ENCODE measurements at regions not wholly inside any gene's neighbourhood (a gene's known extent, or its start where the extent isn't known, plus 50 kb on each side); places are given as distances from the start of the nearest gene placed in this dataset.

DNA sequence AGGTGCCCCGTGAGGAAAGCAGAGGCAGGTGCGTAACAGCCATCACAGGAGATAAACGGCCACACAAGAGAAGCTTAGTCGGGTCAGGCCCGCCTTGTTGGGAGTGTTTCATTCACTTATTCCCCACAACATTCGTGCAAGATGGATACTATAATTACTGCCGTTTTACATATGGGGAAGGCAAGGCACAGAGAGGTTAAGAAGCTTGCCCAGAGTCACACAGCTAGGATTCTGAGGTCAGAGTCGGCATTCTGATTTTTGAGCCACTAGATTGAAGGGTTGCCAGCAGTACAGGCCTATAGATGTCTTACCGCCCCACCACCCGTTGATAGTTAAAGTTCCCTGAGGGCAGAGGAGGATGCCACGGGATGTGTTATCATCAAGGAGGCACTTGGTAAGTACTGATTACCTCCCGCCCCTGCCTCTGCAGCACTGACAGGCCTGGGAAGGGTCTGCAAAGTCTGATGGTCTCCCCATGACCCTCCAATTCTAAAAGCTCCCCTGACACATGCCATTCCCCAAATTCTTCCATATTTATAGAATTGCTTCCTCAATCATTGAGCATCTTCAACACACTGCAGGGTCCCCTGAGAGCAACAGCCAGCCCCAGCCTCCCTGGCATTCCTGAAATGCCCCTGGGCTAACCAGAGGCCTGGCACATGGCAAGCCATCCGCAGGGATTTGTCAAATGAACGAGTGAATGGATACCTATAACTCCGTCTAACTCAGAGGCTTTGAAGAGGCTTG lies 74.7 kb upstream of the CLDN14 start:
- 81% methylated on average over 6 of the region's 15 CpGs for WGBS (ENCODE audit: insufficient coverage)
- DNase-seq: no peak
- Histone ChIP-seq H3K27ac (ENCODE audit: low read length) (no peak overlapping the region), H3K27me3 (ENCODE audit: control insufficient read depth, insufficient read depth, low read length) (no peaks in the 10 kb centered on the region), H3K9me3 (replicated peaks; ENCODE audit: control insufficient read depth, low read depth, low read length) (no peaks in the 10 kb centered on the region), H3K36me3 (ENCODE audit: control insufficient read depth, insufficient read depth, low read length) (no peaks in the 10 kb centered on the region), H3K4me1 (ENCODE audit: control insufficient read depth, insufficient read depth, low read length) (peaks cover 57% of the 10 kb centered on the region), H3K4me3 (ENCODE audit: low read length) (no peak overlapping the region)

DNA sequence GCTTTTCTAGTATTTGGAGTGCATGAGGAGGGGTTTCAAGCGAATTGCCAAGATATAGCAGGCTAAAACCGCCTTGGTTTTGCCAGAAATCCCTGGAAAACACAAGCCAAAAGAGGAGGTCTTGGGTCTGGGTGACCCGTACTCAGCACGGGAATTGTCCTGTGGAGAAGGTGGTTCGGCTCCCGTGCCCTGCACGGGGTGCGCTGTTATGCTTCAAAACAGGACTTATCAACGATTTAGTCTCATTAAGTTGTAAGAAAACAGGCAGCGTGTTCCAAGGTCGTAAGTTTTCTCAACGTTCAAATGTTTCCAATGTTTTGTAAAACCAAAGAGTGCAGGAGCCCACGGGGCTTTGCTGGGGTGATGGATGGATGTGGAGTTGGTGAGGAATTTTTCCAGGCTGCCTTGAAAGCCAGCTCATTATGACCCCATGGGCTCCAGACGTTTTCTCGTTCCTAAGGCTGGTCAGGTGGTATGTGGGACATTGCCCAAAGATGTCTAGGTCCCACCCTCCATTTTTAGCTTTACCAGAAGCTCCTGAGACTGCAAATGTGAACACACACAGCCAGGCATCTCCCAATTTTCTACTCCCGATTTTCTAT lies 75.4 kb upstream of the CLDN14 start:
- Histone ChIP-seq H3K27me3 (ENCODE audit: control insufficient read depth, insufficient read depth, low read length) (no peaks in the 10 kb centered on the region), H3K9me3 (replicated peaks; ENCODE audit: control insufficient read depth, low read depth, low read length) (no peaks in the 10 kb centered on the region), H3K4me1 (ENCODE audit: control insufficient read depth, insufficient read depth, low read length) (peaks cover 50% of the 10 kb centered on the region), H3K4me3 (ENCODE audit: low read length) (no peak overlapping the region), H3K36me3 (ENCODE audit: control insufficient read depth, insufficient read depth, low read length) (no peaks in the 10 kb centered on the region), H3K27ac (ENCODE audit: low read length) (no peak overlapping the region)
- no peak for DNase-seq
- WGBS (ENCODE audit: insufficient coverage): 64% methylated on average over 13 of the region's 16 CpGs

DNA sequence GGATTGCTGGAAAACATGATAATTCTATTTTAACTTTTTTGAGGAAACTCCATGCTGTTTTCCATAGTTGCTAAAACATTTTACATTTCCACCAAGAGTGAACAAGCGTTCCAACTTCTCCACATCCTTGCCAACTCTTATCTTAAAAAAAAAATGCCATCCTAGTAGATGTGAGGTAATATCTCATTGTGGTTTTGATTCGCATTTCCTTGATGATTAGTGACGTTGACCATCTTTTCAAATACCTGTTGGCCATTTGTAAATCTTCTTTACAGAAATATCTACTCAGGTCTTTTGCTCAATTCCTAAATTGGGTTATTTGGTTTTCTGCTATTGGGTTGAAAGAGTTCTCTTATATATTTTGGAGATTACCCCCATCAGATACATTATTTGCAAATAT lies 77.4 kb upstream of the CLDN14 start:
- no CpG with 5 or more reads among the region's 3 CpGs for WGBS (ENCODE audit: insufficient coverage)
- Histone ChIP-seq H3K27ac (ENCODE audit: low read length) (no peak overlapping the region), H3K9me3 (replicated peaks; ENCODE audit: control insufficient read depth, low read depth, low read length) (no peaks in the 10 kb centered on the region), H3K4me1 (ENCODE audit: control insufficient read depth, insufficient read depth, low read length) (peaks cover 31% of the 10 kb centered on the region), H3K27me3 (ENCODE audit: control insufficient read depth, insufficient read depth, low read length) (peaks cover 2% of the 10 kb centered on the region), H3K4me3 (ENCODE audit: low read length) (no peak overlapping the region), H3K36me3 (ENCODE audit: control insufficient read depth, insufficient read depth, low read length) (no peaks in the 10 kb centered on the region)
- DNase-seq: no peak

DNA sequence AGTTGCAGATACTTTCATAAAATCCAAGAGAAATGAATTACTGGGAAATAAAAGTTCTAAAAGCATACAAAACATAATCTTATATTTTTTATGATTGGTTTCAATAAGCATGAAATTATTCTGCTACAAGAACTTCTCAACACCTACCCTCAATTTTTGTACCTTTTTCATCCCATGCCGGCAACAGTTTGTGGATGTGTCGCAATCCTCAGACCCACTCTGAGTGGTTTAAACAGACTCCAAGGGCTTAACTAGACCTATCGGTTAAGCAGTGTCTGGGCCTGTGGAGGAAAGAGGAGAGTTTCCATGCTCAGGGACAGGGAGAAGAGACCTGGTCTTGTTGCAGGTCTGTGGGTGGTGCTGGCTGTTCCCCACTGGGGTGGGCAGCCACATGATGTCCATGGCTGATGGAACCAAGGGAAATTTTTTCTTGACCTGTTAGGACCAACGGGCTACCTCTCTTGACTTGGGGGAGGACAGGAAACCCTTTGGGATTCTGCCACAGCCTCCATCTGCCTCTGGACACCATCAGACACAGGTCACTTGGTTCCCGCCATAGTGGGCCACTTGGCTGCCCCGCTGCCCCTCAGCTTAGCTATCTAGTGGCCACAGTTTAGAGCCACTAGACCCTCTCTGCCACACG lies 81.1 kb upstream of the CLDN14 start:
- no peak overlapping the region for H3K27ac ChIP-seq (ENCODE audit: low read length)
- H3K36me3 ChIP-seq (ENCODE audit: control insufficient read depth, insufficient read depth, low read length): no peaks in the 10 kb centered on the region
- peaks cover 5% of the 10 kb centered on the region for H3K9me3 ChIP-seq (replicated peaks; ENCODE audit: control insufficient read depth, low read depth, low read length)
- DNase-seq: no peak
- 84% methylated on average over 5 of the region's 7 CpGs for WGBS (ENCODE audit: insufficient coverage)
- no peak overlapping the region for H3K4me3 ChIP-seq (ENCODE audit: low read length)
- H3K4me1 ChIP-seq (ENCODE audit: control insufficient read depth, insufficient read depth, low read length): peaks cover 24% of the 10 kb centered on the region
- peaks cover 4% of the 10 kb centered on the region for H3K27me3 ChIP-seq (ENCODE audit: control insufficient read depth, insufficient read depth, low read length)

DNA sequence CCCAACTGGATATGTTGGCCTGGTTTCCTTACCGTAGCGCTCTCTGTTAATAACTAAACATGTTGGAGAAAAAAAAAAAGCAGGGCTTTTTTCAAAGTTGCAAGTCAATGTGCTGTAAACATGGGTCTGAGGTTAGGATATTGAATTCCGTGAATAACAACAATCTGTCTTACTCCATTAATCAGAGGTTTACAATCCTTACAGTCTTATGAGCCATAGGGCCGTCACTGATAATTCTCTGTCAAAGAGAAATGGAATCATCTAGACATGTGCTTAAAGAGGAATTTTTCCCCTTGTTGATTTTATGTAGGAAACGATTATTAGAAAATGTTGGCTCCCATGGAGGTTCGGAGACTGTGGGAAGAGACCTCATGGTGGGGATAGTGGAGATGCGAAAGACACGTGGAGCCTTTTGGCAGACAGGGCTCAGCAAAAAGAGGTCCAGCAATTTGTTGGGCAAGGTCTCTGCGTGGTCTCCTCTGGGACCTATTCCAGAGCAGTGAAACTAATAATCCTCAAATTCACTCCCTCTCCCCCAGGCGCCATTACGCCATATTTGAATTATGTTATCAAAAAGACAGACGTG lies 83.5 kb upstream of the CLDN14 start:
- Histone ChIP-seq H3K9me3 (replicated peaks; ENCODE audit: control insufficient read depth, low read depth, low read length) (peaks cover 5% of the 10 kb centered on the region), H3K27me3 (ENCODE audit: control insufficient read depth, insufficient read depth, low read length) (peaks cover 4% of the 10 kb centered on the region), H3K4me3 (ENCODE audit: low read length) (no peak overlapping the region), H3K4me1 (ENCODE audit: control insufficient read depth, insufficient read depth, low read length) (peaks cover 37% of the 10 kb centered on the region), H3K27ac (ENCODE audit: low read length) (no peak overlapping the region), H3K36me3 (ENCODE audit: control insufficient read depth, insufficient read depth, low read length) (no peaks in the 10 kb centered on the region)
- DNase-seq: no peak
- 47% methylated on average over 5 of the region's 12 CpGs for WGBS (ENCODE audit: insufficient coverage)

DNA sequence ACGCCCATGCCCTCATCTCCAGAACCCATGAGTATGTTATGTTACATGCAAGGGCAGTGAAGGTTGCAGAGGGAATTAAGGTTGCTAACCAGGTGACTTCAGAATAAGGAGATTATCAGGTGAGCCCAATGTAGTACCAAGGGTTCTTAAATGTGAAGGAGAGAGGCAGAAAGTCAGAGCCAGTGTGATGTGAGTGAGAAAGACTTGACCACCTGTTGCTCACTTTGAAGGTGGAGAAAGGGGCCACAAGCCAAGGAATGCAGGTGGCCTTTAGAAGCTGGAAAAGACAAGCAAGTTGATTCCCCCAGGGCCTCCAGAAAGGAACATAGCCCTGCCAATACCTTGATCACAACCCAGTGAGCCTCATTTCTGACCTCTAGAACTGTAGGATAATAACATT lies 84.7 kb upstream of the CLDN14 start:
- Histone ChIP-seq H3K27me3 (ENCODE audit: control insufficient read depth, insufficient read depth, low read length) (peaks cover 6% of the 10 kb centered on the region), H3K4me3 (ENCODE audit: low read length) (no peak overlapping the region), H3K9me3 (replicated peaks; ENCODE audit: control insufficient read depth, low read depth, low read length) (peaks cover 5% of the 10 kb centered on the region), H3K27ac (ENCODE audit: low read length) (peak overlapping the region; percentile 79), H3K4me1 (ENCODE audit: control insufficient read depth, insufficient read depth, low read length) (peaks cover 37% of the 10 kb centered on the region), H3K36me3 (ENCODE audit: control insufficient read depth, insufficient read depth, low read length) (no peaks in the 10 kb centered on the region)
- no CpG with 5 or more reads among the region's 1 CpG for WGBS (ENCODE audit: insufficient coverage)
- no peak for DNase-seq

DNA sequence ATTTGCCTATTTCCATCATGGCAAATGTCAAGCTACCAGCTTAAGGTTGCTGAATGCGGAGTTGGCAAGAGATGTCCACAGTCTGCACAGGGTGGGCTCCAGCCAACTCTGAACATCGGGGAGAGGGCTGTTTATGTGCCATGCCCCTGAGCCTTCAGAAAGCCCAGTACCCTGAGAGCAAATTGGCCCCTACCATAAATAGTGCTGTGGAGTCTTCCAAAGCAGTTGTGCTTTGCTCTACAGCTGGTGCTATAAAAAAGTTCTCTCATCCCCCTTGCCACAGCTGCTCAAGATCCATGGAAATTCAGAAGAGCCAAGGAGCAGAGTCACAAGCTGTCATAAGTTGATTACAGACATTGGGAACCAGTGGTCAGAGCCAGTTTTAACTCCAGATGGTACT lies 85.6 kb upstream of the CLDN14 start:
- Histone ChIP-seq H3K4me1 (ENCODE audit: control insufficient read depth, insufficient read depth, low read length) (peaks cover 37% of the 10 kb centered on the region), H3K36me3 (ENCODE audit: control insufficient read depth, insufficient read depth, low read length) (no peaks in the 10 kb centered on the region), H3K4me3 (ENCODE audit: low read length) (no peak overlapping the region), H3K27ac (ENCODE audit: low read length) (peak overlapping the region; percentile 79), H3K27me3 (ENCODE audit: control insufficient read depth, insufficient read depth, low read length) (peaks cover 7% of the 10 kb centered on the region), H3K9me3 (replicated peaks; ENCODE audit: control insufficient read depth, low read depth, low read length) (peaks cover 5% of the 10 kb centered on the region)
- 60% methylated on average over 2 of the region's 2 CpGs for whole genome bisulfite sequencing (ENCODE audit: insufficient coverage)
- peak; percentile 76 for DNase-seq

DNA sequence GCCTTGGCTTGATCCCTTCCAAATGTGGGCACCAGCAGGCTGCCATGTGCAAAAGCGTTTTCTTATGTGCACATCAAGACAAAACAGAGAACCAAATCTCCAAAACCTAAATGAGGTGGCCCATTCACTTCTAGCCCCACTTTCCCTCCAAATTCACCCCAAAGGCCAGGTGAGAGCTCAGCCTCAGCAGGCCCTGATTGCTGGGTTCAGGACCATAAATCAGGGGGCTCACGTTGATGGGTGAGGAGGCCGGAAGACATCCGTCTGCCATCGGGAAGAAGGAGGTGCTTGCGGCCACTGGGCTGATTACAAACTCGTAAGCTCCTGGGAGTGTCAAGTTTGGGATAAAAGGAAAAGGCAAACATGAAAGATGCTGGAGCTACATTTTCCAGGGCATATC lies 86.7 kb upstream of the CLDN14 start:
- Histone ChIP-seq H3K36me3 (ENCODE audit: control insufficient read depth, insufficient read depth, low read length) (no peaks in the 10 kb centered on the region), H3K27ac (ENCODE audit: low read length) (peak overlapping the region; percentile 69), H3K4me1 (ENCODE audit: control insufficient read depth, insufficient read depth, low read length) (peaks cover 41% of the 10 kb centered on the region), H3K4me3 (ENCODE audit: low read length) (no peak overlapping the region), H3K9me3 (replicated peaks; ENCODE audit: control insufficient read depth, low read depth, low read length) (peaks cover 5% of the 10 kb centered on the region), H3K27me3 (ENCODE audit: control insufficient read depth, insufficient read depth, low read length) (peaks cover 4% of the 10 kb centered on the region)
- no peak for DNase-seq
- 49% methylated on average over 2 of the region's 7 CpGs for WGBS (ENCODE audit: insufficient coverage)

DNA sequence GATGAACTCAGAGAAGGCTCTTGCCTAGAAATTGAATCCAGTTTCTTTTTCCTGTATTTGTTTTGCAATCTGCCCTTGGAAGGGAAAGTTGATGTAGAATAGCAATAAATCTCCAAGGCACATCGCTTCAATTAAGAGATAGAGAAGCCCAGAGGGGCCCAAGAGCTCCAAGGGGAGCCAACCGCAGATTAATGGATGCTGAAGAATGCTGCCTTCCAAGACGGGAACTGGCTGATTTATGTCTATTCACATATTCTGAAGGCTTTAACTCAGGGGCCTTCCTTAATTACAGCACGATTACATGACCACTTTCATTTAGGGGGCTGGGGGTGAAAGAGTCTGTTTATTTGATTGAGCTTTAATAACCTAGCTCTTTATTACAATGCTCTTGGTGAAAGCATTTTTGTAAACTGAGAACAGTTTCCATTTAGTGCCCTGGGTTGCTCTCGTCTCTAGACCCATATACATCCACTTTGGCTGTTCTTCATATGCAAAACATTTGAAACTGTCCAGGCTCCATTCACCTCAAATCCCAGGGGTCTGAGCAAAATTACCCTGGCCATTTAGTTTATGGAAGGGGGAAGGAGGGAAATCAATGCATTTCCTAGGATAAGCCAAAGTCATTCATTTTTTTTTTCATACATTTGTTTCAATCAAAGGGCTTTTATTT lies 87.4 kb upstream of the CLDN14 start:
- H3K9me3 ChIP-seq (replicated peaks; ENCODE audit: control insufficient read depth, low read depth, low read length): peaks cover 5% of the 10 kb centered on the region
- no CpG with 5 or more reads among the region's 5 CpGs for WGBS (ENCODE audit: insufficient coverage)
- no peaks in the 10 kb centered on the region for H3K36me3 ChIP-seq (ENCODE audit: control insufficient read depth, insufficient read depth, low read length)
- H3K4me3 ChIP-seq (ENCODE audit: low read length): no peak overlapping the region
- peaks cover 43% of the 10 kb centered on the region for H3K4me1 ChIP-seq (ENCODE audit: control insufficient read depth, insufficient read depth, low read length)
- H3K27me3 ChIP-seq (ENCODE audit: control insufficient read depth, insufficient read depth, low read length): peaks cover 4% of the 10 kb centered on the region
- no peak for DNase-seq
- H3K27ac ChIP-seq (ENCODE audit: low read length): peak overlapping the region; percentile 69

DNA sequence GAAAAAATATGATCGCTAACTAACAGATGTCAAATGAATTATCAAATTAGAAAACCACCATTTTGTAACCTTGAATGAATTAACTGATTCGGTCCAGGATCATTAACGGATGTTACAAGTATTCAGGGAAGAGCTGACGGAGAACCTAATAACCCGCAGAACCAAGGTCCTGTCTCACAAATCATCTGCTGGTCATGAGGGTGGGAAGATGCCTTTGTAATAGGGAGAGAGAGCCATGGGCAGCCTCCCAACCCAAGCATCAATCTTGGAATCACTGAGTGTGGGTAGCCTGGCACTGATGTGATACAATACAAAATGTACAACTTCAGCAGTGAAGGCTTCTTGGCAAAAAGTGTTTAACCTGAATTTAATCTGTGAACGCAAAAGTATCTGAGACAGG lies 89.6 kb upstream of the CLDN14 start:
- Histone ChIP-seq H3K27ac (ENCODE audit: low read length) (no peak overlapping the region), H3K9me3 (replicated peaks; ENCODE audit: control insufficient read depth, low read depth, low read length) (peaks cover 3% of the 10 kb centered on the region), H3K4me3 (ENCODE audit: low read length) (no peak overlapping the region), H3K36me3 (ENCODE audit: control insufficient read depth, insufficient read depth, low read length) (no peaks in the 10 kb centered on the region), H3K27me3 (ENCODE audit: control insufficient read depth, insufficient read depth, low read length) (peaks cover 3% of the 10 kb centered on the region), H3K4me1 (ENCODE audit: control insufficient read depth, insufficient read depth, low read length) (peaks cover 33% of the 10 kb centered on the region)
- no peak for DNase-seq
- WGBS (ENCODE audit: insufficient coverage): 100% methylated on average over 1 of the region's 6 CpGs
